Fibroblast of mammary gland (primary cell): ENCODE measurements at regions not wholly inside any gene's neighbourhood (a gene's known extent, or its start where the extent isn't known, plus 50 kb on each side); places are given as distances from the start of the nearest gene placed in this dataset.
"Not testable (repeated sequence)": the region's sequence is repeated elsewhere in the genome, so short reads cannot be mapped to it uniquely, and the experiment has no call there.

Experiments used
- DNase-seq: peaks from one replicate; pipeline ENCODE4 v3.0.0-alpha.2; 2010; ENCODE audit warnings: low read depth
- H3K4me3 ChIP-seq: 2 replicates; pipeline ENCODE4 v1.5.1; 2011; ENCODE audit warnings: low read depth, mild to moderate bottlenecking, low read length, moderate library complexity; ENCODE audit not compliant: control insufficient read depth
- CTCF ChIP-seq: conservative IDR thresholded peaks from 2 replicates; pipeline ENCODE4 v1.5.1; 2011; ENCODE audit warnings: low read depth, low read length, inconsistent platforms; ENCODE audit not compliant: control insufficient read depth, insufficient read depth

GRCh38 chr14:106809615-106810014, 1283.2 kb downstream of the TMEM121 start:
- DNase-seq: no peak
- no peak overlapping the region for H3K4me3 ChIP-seq
- TF ChIP-seq CTCF: no peak

GRCh38 chr14:106810168-106810567, 1283.8 kb downstream of the TMEM121 start:
- H3K4me3 ChIP-seq, DNase-seq: not testable (repeated sequence)

GRCh38 chr14:106811162-106811561, 1284.8 kb downstream of the TMEM121 start:
- TF ChIP-seq CTCF: no peak

GRCh38 chr14:106812788-106813476, 1286.5 kb downstream of the TMEM121 start:
- DNase-seq: no peak
- TF ChIP-seq CTCF: no peak
- H3K4me3 ChIP-seq: no peak overlapping the region

More at GRCh38 chr14:106811162-106811561, 1284.8 kb downstream of the TMEM121 start:
- H3K4me3 ChIP-seq: no peak overlapping the region
- no peak for DNase-seq

- DNase-seq: no peak
- no peak overlapping the region for H3K4me3 ChIP-seq
- TF ChIP-seq CTCF: no peak
These were observed 1287.1 kb downstream of the TMEM121 start for GRCh38 chr14:106813477-106813823.

- no peak for TF ChIP-seq CTCF
- no peak overlapping the region for H3K4me3 ChIP-seq
- DNase-seq: no peak
These were observed 1293.7 kb downstream of the TMEM121 start for GRCh38 chr14:106820119-106820518.

GRCh38 chr14:106821119-106821518, 1294.7 kb downstream of the TMEM121 start:
- TF ChIP-seq CTCF: no peak
- no peak for DNase-seq
- H3K4me3 ChIP-seq: no peak overlapping the region
